NCI-H524 treated with DMSO at 0.1 percent for 48 hours (cell line): ENCODE measurements at regions not wholly inside any gene's neighbourhood (a gene's known extent, or its start where the extent isn't known, plus 50 kb on each side); places are given as distances from the start of the nearest gene placed in this dataset.

ENCODE experiments used
- DNase-seq: peaks from one replicate; lab custom pipeline; 2025; lab: John Stamatoyannopoulos, UW

- no peak for DNase-seq
Observed at GRCh38 chr11:11173316-11174025, 179.6 kb downstream of the CSNK2A3 start.

- DNase-seq: no peak
Observed at GRCh38 chr11:11171854-11172253, 181.2 kb downstream of the CSNK2A3 start.

- no peak for DNase-seq
Observed at GRCh38 chr11:11171285-11171684, 181.8 kb downstream of the CSNK2A3 start.

GRCh38 chr11:11170352-11171084, 182.5 kb downstream of the CSNK2A3 start:
- DNase-seq: no peak

- no peak for DNase-seq
Observed at GRCh38 chr11:11169715-11170351, 183.2 kb downstream of the CSNK2A3 start.

GRCh38 chr11:11167806-11168205, 185.2 kb downstream of the CSNK2A3 start:
- DNase-seq: no peak

- no peak for DNase-seq
Observed at GRCh38 chr11:11164334-11164690, 188.7 kb downstream of the CSNK2A3 start.

GRCh38 chr11:11163669-11164333, 189.2 kb downstream of the CSNK2A3 start:
- no peak for DNase-seq

GRCh38 chr11:11163236-11163635, 189.8 kb downstream of the CSNK2A3 start:
- DNase-seq: no peak

GRCh38 chr11:11157185-11157584, 195.9 kb downstream of the CSNK2A3 start:
- DNase-seq: no peak

- DNase-seq: no peak
Observed at GRCh38 chr11:11155962-11156815, 196.9 kb downstream of the CSNK2A3 start.

GRCh38 chr11:11152877-11153276, 200.2 kb downstream of the CSNK2A3 start:
- no peak for DNase-seq

GRCh38 chr11:11149671-11150459, 203.2 kb downstream of the CSNK2A3 start:
- no peak for DNase-seq

GRCh38 chr11:11148596-11148995, 204.5 kb downstream of the CSNK2A3 start:
- DNase-seq: no peak

- no peak for DNase-seq
Observed at GRCh38 chr11:11148104-11148509, 204.9 kb downstream of the CSNK2A3 start.

GRCh38 chr11:11146830-11147229, 206.2 kb downstream of the CSNK2A3 start:
- no peak for DNase-seq

- DNase-seq: no peak
Observed at GRCh38 chr11:11143849-11144248, 209.2 kb downstream of the CSNK2A3 start.

GRCh38 chr11:11142430-11142829, 210.6 kb downstream of the CSNK2A3 start:
- DNase-seq: no peak

- no peak for DNase-seq
Observed at GRCh38 chr11:11141065-11141464, 212.0 kb downstream of the CSNK2A3 start.

GRCh38 chr11:11140510-11140909, 212.5 kb downstream of the CSNK2A3 start:
- no peak for DNase-seq

- no peak for DNase-seq
Observed at GRCh38 chr11:11137339-11137738, 215.7 kb downstream of the CSNK2A3 start.
